HG03558 (cell line): ENCODE measurements at regions not wholly inside any gene's neighbourhood (a gene's known extent, or its start where the extent isn't known, plus 50 kb on each side); places are given as distances from the start of the nearest gene placed in this dataset.

Source experiments
- ATAC-seq: cut with Tn5 transposase; IDR thresholded peaks from one replicate; pipeline ENCODE4 v1.9.1; 2021; ENCODE audit warnings: moderate number of reproducible peaks; ENCODE audit not compliant: unreplicated experiment; ENCODE audit errors: extremely low read depth

GRCh38 chr3:28860307-28860706 is 420.6 kb upstream of the RBMS3 start:
- ATAC-seq: no peak

GRCh38 chr3:28863186-28863585 is 417.7 kb upstream of the RBMS3 start:
- ATAC-seq: no peak

GRCh38 chr3:28867836-28868235 is 413.0 kb upstream of the RBMS3 start:
- ATAC-seq: no peak

GRCh38 chr3:28868897-28869296 is 412.0 kb upstream of the RBMS3 start:
- no peak for ATAC-seq

GRCh38 chr3:28877912-28878311 is 403.0 kb upstream of the RBMS3 start:
- no peak for ATAC-seq

- ATAC-seq: no peak
These were observed 390.5 kb upstream of the RBMS3 start for GRCh38 chr3:28890373-28890772.

GRCh38 chr3:28891485-28891884 is 389.4 kb upstream of the RBMS3 start:
- no peak for ATAC-seq

GRCh38 chr3:28900301-28900700 is 380.6 kb upstream of the RBMS3 start:
- ATAC-seq: no peak

GRCh38 chr3:28901018-28901417 is 379.9 kb upstream of the RBMS3 start:
- no peak for ATAC-seq

GRCh38 chr3:28903171-28903601 is 377.7 kb upstream of the RBMS3 start:
- ATAC-seq: no peak

- no peak for ATAC-seq
These were observed 375.1 kb upstream of the RBMS3 start for GRCh38 chr3:28905798-28906197.

GRCh38 chr3:28906561-28907310 is 374.1 kb upstream of the RBMS3 start:
- no peak for ATAC-seq

GRCh38 chr3:28907616-28908015 is 373.3 kb upstream of the RBMS3 start:
- no peak for ATAC-seq

GRCh38 chr3:28912120-28912885 is 368.6 kb upstream of the RBMS3 start:
- ATAC-seq: no peak

GRCh38 chr3:28915741-28916500 is 364.9 kb upstream of the RBMS3 start:
- no peak for ATAC-seq

GRCh38 chr3:28916713-28917499 is 364.0 kb upstream of the RBMS3 start:
- peak; percentile 78 for ATAC-seq

- no peak for ATAC-seq
These were observed 362.9 kb upstream of the RBMS3 start for GRCh38 chr3:28917895-28918475.

- no peak for ATAC-seq
These were observed 358.5 kb upstream of the RBMS3 start for GRCh38 chr3:28922376-28922775.

GRCh38 chr3:28923994-28924393 is 356.9 kb upstream of the RBMS3 start:
- no peak for ATAC-seq
